Skin epidermis (tissue), 12 donors: ENCODE measurements at regions not wholly inside any gene's neighbourhood (a gene's known extent, or its start where the extent isn't known, plus 50 kb on each side); places are given as distances from the start of the nearest gene placed in this dataset.
"Not testable (repeated sequence)": the region's sequence is repeated elsewhere in the genome, so short reads cannot be mapped to it uniquely, and the experiment has no call there.

Experiments used
- H3K27ac ChIP-seq, 21 experiments: fragments of 200-600 bp; sonication (generic) in 11 of 21; one replicate each; pipeline ENCODE4 v1.5.0; 2020; ENCODE audit warnings: mild to moderate bottlenecking in 3 of 21, inconsistent platforms in 2 of 21, moderate library complexity in 2 of 21
- H3K4me3 ChIP-seq, 7 experiments: fragments of 200-600 bp; sonication (generic) in 2 of 7; one replicate each; pipeline ENCODE4 v1.5.0; 2020; ENCODE audit warnings: inconsistent platforms in 2 of 7, mild to moderate bottlenecking in 2 of 7, moderate library complexity in 1 of 7

DNA sequence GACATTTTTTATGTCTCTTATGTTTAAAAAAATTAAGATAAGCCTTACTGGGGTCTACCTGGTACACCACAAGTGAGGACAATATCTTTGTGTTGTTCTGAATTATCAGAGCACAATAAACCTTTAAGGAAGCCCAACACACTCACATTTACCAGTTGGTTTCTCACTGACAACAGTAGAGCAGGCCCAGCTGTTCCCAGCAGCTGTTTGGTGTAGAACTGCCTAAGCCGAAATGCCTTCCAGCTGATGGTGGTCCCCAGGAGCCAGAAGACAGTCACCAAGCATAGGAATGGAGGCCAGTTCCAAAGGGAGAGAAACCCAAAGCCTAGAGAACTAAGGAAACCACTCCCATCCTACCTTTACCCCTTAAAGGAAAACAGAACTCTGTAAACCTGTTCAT lies 428.6 kb upstream of the CAMK1G start:
- Histone ChIP-seq H3K27ac (no peak overlapping the region), H3K4me3 (no peak overlapping the region)

DNA sequence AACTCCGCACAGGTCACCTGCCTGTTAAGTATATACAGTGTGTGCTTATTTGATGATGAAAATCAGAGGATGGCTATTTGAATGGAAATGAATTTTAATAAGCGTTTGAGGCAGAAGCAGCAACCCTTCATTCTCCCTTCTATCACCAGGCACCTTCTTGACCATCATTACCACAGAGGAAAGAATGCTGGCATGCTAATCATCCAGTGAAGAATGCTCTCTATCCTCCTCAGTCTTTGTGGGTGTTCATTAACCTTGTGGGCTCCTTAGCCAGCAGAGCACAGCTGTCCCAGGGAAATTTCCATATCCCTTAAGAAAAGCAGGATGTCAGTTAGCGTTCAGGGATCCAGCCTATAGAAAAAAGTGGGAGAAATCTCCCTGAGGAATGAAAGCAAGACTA lies 428.0 kb upstream of the CAMK1G start:
- Histone ChIP-seq H3K27ac (no peak overlapping the region), H3K4me3 (no peak overlapping the region)

DNA sequence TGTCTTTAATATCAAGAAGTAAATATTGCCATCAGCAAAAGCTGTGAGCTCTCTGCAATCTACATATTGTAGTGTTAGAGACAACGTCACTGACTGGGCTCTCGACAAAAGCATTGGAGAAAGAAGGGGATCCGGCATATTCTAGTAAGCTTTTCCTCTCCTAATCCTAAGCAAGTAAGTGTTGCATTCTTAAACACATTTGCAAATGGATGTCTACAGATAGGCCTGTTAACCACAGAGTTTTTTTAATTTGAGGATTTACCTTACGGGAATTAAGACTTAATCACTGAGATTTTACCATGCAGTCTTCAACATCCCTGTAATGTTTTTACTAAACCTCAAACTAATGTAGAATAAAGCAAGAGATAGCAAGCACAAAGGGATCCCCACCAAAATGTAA lies 426.5 kb upstream of the CAMK1G start:
- H3K4me3 ChIP-seq, result no peak overlapping the region
- no peak overlapping the region for H3K27ac ChIP-seq

DNA sequence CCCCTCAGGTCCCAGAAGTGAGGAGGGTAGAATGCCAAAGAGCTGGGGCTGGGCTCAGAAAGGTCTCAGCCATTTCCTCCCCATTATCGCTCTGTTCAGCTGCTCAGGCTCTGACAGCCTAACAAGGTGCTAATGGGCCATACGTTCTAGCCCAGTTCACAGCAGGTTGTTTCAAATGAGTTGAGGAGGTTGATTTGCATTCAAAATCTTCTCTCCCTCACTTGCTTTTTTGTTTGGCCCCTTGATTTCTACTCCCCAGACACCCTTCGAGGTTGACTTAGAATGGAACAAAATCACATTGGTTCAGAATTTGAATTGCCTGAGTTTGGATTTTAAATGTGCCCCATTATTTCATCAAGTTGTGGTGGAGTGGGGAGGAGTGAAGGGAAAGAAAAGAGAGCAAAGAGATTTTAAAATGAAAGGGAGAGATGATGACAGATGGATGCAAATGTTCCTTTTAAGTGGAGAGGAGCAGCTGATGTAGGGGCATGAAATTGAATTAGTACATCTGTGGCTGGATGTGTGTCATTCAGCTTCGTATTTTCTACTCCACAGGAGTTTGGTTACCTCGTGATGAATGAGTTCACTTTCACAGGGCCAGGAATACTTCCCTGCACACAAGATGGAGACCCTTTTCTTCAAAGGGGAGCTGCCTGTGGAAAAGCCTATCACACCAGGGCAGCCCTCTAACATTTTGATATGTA lies 425.8 kb upstream of the CAMK1G start:
- Histone ChIP-seq H3K27ac (no peak overlapping the region), H3K4me3 (no peak overlapping the region)

DNA sequence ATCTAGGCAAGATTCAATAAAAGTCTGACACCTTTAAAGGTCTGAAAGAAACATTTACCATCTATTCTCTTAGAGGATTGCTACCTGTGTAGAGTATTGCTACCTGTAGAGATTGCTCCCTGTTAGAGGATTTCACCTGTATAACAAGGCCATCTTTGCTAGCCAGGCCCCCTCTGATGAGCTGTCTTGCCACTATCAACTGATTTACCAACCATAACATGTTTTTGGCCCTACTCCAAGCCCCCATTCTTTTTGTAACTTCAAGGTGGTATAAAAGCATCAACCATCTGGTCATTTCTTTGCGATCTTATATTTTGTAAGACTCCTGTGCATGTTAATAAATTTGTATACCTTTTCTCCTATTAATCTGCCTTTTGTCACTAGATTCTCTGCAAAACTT lies 424.7 kb upstream of the CAMK1G start:
- Histone ChIP-seq H3K4me3 (no peak overlapping the region), H3K27ac (no peak overlapping the region)

DNA sequence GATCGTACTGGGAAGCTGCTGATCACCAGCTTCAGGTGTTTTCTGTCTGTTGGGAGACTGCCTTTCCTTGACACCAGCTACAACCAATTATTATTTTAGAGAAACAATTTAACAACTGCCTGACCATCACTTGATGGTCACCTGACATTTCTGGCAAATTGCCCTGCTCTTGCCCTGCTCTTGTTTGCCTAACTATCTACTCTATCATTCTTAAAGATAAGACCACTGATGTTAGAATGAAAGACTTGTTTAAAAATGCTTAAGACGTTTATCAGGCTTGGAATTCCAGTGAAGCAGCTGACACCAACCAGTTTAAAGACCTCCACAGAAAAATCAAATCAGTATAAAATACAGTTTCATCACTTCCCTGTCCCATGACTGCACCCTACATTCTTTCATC lies 423.3 kb upstream of the CAMK1G start:
- H3K27ac ChIP-seq, result no peak overlapping the region

DNA sequence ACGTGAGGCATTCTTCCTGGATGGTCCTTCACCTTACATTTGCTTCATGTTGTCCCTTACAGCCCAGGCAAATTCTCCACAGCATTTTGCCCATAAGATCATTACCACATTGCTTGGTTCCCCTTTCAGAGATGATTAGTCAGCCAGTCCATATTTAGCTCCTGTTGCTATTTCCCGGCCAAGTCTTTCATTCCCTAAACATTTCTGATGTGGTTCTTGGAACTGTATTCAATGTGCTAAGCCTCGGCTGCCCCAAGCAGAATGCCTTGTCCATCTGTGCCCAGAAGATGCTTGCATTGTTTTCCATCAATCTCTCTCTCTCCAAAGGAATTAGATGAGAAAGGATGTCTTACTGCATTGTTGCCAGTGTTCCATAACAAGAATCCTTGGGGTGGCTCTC lies 420.9 kb upstream of the CAMK1G start:
- Histone ChIP-seq H3K4me3 (no peak overlapping the region), H3K27ac (no peak overlapping the region)

More for the DNA sequence above, 423.3 kb upstream of the CAMK1G start:
- no peak overlapping the region for H3K4me3 ChIP-seq

DNA sequence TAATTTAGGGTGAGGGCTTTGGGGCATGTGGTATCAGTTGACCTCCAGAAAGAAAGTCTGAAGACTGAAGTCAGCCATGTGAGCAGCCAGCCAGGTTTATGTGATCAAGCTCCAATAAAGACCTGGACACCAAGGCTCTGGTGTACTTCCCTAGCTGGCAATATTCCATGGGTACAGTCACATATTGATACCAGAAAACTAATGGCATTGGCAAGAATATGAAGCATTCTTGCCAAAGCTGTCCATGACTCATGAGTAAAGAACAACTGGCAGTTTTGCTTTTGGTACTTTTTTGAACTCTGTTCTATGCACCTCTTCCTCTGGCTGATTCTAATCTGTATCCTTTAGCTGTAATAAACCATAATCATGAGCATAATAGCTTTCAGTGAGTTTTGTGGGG lies 415.3 kb upstream of the CAMK1G start:
- Histone ChIP-seq H3K27ac (no peak overlapping the region), H3K4me3 (no peak overlapping the region)

DNA sequence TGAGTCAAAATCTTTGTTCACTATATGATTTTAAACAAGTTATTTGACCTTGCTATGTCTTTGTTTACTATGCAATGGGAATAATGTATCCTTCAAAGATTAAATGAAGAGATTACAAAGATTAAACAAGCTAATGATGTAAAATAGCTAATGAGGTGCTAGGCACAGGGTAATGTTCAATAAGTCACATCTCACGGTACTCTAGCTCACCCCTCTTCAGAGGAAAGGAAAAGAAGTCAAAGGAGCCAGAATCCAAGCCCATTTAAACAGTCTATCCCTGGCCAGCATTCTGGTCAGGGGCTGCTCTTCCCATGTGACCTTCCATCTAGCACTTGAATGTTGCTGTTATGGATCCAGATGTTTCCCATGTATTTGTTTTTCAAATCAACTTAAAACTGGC lies 412.4 kb upstream of the CAMK1G start:
- no peak overlapping the region for H3K27ac ChIP-seq
- H3K4me3 ChIP-seq, result no peak overlapping the region

DNA sequence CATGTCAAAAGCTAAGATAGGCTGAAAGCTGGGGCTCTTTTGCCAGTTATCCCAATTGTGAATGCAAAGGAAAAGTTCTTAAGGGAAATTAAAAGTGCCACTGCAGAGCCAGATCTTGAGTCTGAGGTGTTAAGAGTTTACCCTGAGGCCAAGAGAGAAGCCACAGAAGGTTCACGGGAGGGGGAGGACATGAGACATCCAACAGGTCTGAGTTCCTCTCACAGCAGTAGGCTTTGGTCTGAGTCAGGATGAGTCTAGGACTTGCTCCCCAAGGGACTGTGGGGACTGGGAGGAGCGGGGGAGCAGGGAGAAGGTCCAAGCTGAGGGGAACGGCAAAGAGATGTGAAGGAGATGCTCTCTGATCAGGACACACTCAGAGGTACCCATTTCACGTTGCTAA lies 411.2 kb upstream of the CAMK1G start:
- Histone ChIP-seq H3K4me3 (no peak overlapping the region), H3K27ac (no peak overlapping the region)

DNA sequence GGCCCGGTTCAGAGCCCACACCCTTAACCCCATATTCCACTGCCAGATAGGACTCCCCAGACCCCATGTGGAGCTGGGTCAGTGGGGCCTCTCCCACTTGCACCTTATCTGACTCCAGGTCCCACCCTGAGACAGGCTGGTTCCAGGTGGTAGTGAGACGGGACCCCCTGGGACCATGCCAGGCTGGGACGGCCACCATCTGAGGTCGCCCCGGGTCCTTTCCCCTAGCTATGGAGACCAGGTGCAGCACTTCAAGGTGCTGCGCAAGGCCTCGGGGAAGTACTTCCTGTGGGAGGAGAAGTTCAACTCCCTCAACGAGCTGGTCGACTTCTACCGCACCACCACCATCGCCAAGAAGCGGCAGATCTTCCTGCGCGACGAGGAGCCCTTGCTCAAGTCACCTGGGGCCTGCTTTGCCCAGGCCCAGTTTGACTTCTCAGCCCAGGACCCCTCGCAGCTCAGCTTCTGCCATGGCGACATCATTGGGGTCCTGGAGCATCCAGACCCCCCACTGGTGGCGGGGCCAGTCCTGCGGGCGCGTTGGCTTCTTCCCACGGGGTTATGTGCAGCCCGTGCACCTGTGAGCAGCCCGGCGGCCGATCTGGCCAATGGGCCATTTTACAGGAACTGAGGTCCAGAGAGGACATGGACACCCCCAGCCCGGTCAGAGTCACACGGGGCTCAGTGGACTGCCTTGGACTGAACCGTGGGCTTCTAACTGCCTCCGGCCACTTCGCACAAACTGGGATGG lies 410.5 kb upstream of the CAMK1G start:
- not testable (repeated sequence) for H3K27ac ChIP-seq, H3K4me3 ChIP-seq

DNA sequence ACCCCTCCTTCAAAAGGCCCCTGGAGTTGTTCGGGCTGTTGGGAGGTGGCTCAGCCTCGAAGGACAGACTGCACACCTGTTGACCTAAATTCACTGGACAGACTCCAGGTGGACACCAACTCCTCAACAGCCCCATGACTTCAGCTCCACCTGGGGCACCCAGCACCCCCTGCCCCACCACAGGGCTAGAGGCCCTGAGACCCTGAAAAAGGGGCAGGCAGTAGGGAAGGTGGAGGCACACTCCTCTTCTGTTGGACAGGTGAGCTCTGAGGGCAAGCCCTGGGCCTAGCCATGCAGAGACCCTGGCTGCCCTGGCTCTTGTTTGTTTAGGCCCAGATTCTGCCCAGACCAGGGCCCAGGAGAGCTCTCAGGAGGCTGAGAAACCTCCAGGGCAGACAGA lies 409.7 kb upstream of the CAMK1G start:
- not testable (repeated sequence) for H3K27ac ChIP-seq

DNA sequence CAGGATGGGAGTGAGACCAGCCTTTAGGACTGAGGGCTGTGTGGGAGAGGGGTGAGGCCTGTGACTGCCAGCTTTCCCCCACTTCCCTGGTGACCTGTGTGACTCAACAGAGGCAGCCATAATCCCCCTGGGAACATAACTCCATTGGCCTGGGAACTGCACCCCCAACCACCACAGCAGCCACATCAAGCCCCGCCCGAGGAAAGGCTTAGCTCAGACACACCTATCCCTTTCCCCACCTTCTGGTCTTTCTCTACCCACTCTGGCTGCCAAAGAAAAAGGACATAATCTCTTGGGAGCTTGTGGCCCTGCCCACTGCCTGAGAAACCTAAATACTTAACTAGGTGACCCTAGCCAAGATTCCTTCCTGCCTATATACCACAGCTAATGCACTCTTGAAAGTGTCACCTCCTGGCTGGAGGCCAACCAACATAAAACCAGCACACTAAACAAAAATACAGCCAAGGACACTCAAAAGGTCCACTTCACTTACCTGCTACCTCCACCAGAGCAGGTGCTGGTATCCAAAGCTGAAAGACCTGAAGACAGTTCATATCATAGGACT lies 406.6 kb upstream of the CAMK1G start:
- Histone ChIP-seq H3K4me3 (no peak overlapping the region), H3K27ac (no peak overlapping the region)

More for the DNA sequence above, 409.7 kb upstream of the CAMK1G start:
- not testable (repeated sequence) for H3K4me3 ChIP-seq

DNA sequence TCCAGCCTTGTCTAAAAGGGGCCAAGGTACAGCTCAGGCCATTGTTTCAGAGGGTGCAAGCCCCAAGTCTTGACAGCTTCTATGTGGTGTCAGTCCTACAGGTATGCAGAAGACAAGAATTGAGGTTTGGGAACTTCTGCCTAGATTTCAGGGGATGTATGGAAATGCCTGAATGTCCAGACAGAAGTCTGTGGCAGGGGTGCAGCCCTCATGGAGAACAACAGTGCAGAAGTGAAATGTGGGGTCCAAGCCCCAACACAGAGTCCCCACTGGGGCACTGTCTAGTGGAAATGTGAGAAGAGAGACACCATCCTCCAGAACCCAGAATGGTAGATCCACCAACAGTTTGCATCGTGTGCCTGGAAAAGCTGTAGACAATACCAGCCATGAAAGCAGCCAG lies 400.3 kb upstream of the CAMK1G start:
- Histone ChIP-seq H3K4me3 (no peak overlapping the region), H3K27ac (no peak overlapping the region)

DNA sequence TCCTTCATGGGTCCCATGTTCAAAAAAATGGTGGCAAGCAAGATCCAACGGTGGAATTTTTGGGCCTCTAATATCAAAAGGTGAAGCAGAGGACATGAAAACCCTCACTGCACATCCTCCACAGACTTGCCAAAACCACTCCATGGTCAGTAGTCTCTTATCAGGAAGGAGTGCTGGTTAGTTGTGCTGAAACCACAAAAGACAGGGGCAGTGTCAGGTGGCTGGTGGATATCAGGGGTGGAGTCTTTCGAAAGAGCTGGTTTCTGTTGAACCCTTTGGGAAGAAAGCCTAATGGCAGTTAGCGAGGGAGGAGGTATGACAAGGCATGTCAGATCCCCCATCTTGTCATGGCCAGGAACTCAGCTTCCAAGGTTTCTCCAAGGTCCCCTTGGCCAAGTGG lies 395.9 kb upstream of the CAMK1G start:
- no peak overlapping the region for H3K27ac ChIP-seq

DNA sequence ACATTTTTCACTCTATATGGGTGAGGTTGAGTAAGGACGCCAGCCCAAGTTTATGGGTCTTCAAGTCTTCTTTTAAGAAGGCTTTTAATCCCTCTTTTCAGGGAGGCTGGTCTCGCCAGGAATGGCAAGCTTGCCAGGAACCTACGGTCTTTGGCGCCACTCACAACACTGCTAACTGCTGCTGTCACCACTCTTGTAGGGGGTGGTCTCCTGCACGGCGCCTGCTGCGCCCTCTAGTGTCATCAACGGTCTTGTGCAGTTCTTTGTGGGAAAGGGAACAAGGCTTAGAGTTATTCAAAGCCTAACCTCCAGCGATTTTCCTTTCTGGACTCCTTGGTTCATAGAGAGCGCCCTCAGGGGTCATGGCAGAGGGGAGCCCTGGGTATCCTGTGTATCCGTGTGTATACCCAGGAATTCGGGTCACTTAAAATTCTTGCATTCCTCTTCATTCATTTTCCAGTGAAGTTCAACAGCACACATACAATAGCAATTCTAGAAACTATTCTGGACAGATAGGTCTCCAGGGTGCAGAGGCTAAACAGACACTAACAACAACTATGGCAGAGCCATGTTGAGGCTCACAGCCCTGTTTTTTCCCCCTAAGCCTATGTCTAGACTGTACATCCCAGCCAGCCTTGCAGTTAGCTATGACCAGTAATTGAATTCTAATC lies 392.8 kb upstream of the CAMK1G start:
- H3K4me3 ChIP-seq, result no peak overlapping the region
- H3K27ac ChIP-seq, result no peak overlapping the region

More for the DNA sequence above, 395.9 kb upstream of the CAMK1G start:
- H3K4me3 ChIP-seq, result no peak overlapping the region

DNA sequence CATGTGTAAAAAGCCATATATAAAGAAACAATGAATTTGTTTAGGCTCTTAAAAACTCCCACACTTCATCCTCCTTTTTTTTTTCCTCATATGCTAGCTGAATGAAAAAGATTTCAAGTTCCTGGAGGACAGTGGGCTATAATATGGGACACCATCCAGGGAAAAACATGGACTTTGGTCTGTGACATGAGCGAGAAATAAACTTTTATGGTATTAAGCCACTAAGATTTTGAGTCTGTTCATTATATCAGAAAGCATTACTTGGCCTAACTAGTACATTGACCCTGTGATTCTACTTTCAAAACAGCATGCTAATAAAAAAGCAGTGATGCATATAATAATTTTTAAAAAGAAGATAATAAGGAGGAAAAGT lies 392.3 kb upstream of the CAMK1G start:
- H3K27ac ChIP-seq, result no peak overlapping the region
- no peak overlapping the region for H3K4me3 ChIP-seq

DNA sequence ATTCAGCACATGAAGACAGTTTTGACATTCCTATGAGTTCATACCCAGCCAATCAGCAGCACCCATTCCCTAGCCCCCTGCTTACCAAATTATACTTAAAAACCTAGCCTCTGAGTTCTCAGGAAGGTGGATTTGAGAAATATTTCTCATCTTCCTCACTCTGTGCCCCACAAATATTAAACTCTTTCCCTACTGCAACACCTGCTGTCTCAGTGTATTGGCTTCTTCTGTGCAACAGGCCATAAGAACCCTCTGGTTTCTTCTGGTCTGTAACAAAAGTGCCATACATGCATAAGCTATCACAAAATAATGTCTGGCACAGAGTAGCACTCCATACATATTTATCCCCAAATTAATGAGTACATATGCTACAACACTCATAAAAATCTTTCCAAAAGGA lies 387.4 kb upstream of the CAMK1G start:
- H3K4me3 ChIP-seq, result no peak overlapping the region

DNA sequence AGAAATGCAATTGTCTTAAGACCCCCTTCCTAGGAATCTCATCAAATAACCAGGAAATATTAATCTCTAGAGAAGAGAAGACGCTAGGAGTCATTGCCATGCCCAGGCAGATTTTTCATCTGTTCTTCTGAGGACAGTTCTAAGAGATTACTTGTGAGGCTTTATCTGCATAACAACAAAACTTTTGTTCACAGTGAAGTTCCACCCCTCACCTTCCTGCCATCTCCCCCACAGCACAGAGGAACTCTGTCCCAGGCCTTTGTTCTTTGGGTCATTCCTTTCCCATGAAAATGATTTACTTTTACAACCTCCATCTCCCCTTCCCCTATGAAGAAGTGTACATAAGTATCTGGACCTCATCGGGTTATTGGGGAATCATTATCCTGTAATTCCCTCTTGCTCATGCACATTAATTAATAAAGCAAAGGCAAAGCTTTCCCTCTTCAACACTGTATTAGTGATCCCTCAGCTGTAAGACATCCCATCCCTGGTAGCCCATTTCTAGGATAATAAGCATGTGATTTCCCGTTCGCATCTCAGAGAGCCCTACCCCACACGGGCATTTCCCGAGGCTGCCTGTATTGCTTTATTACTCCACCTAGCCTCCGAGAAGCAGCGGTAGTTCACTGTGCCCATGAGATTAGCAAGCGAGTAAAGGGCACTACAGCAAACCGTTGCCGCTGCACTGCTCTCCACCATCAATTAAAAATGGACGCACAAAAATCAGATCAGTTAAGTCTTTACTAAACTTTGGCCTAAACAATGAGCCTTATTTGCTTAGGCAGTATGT lies 384.4 kb upstream of the CAMK1G start:
- Histone ChIP-seq H3K4me3 (no peak overlapping the region), H3K27ac (no peak overlapping the region)

More for the DNA sequence above, 387.4 kb upstream of the CAMK1G start:
- H3K27ac ChIP-seq, result no peak overlapping the region

DNA sequence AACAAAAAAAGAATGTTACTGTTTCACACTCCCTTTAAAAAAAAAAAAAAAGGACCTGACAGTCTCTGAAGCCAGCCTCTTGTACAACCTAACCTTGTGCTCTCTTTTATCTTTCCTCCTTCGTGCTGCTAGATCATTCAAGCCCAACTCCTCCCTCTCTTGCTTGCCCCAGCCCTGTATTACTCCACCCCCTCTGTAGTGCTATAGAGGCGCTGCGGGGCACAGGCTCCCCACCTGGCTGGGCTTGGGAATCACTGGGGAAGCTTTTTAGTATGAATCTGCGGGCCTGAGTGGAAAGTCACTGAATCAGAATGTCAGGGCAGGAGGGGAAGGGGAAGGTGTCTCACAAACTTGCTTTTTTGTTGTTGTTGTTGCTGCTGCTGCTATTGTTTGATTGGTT lies 383.7 kb upstream of the CAMK1G start:
- no peak overlapping the region for H3K27ac ChIP-seq
- no peak overlapping the region for H3K4me3 ChIP-seq
